G401 (cell line): ENCODE measurements at regions not wholly inside any gene's neighbourhood (a gene's known extent, or its start where the extent isn't known, plus 50 kb on each side); places are given as distances from the start of the nearest gene placed in this dataset.

Source experiments
- DNase-seq: peaks from one replicate; pipeline ENCODE4 v3.0.0-alpha.2; 2015; ENCODE audit warnings: low spot score
- in situ Hi-C: cut with HindIII; loops from 2 replicates; pipeline ENCODE4 v1.10.0; 2016; ENCODE audit warnings: low sequenced_read_pairs, mixed read lengths

DNA sequence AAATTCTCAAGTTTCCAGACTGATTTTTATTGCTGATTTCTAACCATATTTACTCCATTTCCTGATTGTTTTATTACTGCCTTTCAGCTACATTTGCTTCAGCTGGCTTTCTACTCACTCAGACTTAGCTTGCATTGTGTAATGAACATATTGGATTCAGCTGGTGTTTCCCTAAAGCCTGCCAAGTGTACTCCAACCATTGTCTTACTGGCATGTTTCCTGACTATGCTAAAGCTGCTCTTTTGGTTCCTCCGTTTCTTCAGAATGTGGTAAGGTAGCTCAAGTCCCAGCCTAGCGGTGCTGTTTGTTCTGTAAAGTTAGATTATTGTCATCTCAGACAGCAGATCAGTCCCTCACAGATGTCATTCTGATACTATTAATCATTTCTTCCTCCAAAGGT lies 53.1 kb upstream of the GLRA2 start:
- in situ Hi-C loops, result no loop called here
- peak; percentile 58 for DNase-seq

DNA sequence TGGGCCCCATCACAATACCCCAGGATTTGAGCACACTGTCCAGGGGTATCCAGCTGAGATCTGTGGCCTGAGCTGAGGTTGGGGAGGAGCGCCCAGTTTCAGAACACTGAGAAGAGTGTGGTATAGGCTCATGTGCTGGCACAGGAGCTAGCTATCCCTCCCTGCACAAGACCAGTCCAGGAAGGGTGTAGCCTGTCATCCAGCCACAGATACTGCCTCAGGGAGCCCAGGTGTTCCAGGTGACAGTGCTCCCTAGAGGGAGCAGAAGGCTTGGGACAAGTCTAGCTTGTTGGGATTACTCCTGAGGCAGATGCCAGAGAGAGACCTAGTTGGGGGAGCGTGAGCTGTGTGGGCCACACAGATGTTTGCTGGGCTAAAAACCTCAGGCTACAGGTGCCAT lies 79.6 kb upstream of the GLRA2 start:
- in situ Hi-C loops, result no loop called here
- DNase-seq, result no peak

DNA sequence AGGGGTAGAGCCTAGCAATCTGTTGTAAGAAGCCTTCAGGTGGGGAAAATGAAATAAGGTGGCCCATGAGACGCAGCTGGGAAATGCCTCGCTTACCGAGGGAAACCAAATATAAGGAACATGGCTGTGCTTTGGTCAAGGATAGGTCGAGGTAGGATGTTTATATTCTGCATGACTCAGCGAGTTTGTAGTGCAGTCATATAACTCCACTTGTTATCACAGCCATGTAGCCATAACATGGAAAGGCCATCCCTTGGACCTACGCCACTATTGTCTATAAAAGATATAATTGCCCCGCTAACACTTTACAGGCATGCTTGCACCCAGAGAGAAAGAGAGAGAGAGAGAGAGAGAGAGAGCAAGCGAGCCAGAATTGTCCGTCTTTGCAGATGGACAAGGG lies 80.9 kb upstream of the GLRA2 start:
- in situ Hi-C loops, result no loop called here
- no peak for DNase-seq

DNA sequence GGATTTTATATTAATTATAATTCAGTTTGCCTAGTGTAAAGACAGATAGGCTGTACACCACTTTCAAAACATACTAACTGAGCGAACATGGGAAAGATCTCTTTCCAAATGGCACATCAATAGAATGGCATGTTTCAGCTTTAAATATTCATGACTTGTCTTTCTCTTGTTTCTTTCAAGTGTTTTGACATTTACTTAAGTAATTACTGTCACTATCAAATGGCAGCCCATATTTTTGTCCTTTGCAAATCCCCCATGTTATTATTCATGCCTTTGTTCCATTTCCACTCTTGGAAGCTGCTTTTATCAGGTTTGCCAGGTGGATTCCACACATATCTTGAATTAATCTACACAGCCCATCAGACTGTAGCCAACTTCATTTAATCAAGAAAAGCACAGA lies 89.2 kb upstream of the GLRA2 start:
- in situ Hi-C loops, result no loop called here

DNA sequence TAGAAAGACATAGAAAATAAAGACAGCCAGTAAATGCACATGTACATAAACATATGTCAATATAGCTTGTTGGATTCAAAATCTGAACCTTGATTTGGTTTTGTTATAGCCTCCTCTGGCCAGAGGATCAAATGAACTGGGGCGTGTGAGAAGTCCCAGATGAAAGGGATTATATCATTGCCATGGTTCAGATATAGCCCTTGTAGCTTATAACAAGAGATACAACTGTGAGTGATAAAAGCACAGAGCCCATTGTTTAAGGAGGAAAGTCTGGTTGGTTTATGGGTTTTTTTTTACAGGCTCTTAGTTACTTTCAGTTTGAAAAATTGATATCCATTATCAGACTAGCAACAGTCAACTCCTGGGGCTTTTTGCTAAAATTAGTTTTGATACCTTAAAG lies 101.7 kb upstream of the GLRA2 start:
- no peak for DNase-seq
- in situ Hi-C loops, result no loop called here

More for the DNA sequence above, 89.2 kb upstream of the GLRA2 start:
- DNase-seq, result no peak

DNA sequence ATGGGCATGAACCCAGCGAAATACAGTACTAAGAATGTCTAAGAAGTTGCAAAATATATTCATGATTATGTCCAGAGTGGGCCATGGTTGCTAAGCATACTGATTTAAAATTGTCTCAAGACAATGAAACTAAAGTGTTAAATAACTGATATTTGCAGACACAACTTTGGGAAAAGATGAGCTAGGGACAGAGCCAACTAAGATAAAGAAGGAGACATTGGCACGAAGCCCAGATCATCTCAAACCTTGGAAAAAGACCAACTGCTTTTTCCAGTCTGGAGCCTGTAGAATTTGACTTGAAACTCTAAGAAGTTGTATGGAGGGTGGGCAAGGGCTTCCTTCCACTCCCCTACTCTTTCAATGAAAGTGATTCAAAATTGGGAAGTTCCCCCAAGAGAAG lies 108.5 kb upstream of the GLRA2 start:
- DNase-seq, result no peak
- in situ Hi-C loops, result no loop called here

DNA sequence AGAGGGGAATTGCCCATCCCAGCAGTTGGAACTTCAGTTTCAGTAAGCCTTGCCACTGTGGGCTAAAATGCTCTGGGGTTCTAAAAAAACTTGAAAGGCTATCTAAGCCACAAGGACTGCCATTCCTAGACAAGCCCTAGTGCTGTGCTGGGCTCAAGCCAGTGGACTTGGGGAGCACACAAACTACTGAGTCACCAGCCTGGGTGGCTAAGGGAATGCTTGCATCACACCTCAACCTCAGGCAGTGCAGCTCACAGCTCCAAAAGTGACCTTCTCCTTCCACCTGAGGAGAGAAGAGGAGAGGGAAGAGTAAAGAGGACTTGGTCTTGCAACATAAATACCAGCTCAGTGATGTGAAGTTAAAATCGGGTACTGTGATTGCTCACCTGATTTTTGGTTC lies 116.7 kb upstream of the GLRA2 start:
- in situ Hi-C loops, result no loop called here

DNA sequence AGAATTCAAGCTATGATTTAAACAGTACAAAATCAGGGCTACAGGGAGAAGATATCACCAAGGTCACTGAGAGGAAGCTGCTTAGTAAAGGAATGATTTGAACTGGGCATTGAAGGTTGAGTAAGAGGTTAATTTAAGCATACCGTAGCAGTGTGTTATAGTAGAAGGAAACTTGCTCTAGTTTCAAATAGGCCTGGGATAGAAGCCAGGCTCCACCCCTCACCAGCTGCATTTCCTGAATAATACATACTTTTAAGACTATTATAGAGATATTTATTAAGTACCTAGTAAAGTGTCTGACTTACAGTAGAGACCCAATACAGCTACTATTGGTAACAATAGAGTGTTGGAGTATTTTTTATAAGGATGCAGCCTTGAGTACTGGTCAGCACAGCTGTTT lies 118.0 kb upstream of the GLRA2 start:
- in situ Hi-C loops, result no loop called here
- DNase-seq, result no peak

More for the DNA sequence above, 116.7 kb upstream of the GLRA2 start:
- DNase-seq, result no peak

DNA sequence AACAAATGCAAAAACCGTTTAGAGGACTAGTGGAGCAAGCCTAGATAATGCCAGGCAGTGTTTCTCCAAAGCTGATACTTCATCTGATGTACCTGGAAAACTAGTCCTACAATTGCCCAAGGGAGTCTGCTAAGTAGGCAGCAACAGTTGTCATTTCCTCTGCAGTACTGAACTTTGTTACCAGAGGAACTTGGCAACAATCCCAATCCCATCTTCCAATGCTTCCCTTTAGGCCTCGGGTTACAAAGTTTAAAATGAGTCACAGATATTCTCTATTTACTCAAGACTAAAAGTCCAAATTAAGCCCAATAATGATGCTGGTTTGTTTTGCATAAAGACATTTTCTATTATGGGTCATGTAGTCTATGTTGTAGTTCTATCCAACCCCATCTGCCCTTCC lies 120.0 kb upstream of the GLRA2 start:
- in situ Hi-C loops, result no loop called here
- DNase-seq, result no peak

DNA sequence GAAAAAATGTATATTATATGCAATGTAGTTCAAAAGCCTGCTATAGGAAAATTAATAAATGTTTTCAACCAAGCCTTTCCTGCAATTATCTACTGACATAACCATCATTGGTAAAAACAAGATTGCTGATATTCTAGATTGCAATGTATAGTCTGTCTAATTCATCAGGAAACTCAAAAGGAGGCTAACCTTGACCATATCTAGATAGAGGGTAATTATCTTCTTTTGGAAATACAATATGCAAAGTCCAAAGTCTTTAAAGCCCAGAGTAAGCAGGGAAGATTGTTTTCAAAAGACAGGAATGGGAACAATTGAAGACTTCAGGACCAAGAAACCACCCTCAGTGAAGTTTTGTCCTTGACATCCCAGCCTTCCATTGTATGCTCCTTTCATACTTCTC lies 123.1 kb upstream of the GLRA2 start:
- in situ Hi-C loops, result no loop called here
- DNase-seq, result no peak

DNA sequence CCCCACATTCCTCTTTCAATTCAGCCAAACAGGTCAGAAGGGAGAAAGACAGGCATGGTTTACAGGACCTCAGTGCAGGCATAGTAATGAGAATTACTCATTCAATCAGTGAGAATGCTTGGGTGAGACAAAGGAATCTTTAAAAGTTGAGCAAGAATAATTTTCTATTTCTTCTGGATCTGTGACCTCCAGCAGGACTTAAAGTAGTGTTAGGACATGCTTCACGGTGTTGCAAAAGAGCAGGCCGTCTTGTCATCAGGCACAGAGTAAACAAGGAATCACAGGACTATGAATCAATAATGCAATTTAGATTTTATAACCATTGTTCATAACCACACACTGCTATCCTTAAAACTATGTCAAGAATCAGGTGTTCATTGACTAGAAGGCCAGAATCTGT lies 130.6 kb upstream of the GLRA2 start:
- no peak for DNase-seq

DNA sequence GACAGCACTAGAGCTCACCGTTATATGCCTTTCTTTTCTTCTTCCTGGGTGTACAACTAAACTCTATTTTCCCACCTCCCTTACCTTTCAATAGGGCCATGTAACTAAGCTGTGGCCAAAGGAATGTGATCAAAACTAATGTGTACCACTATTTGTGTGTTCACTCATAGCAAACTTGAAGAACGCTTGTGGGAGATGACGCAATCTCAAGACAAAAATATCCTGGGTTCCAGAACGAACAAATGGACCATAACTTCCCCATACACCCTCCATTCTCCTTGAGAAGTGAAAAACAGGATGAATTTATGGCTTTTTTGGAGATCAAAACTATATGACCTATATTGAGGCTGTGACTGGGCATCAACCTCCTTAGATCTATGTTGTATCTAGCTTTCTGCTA lies 139.7 kb upstream of the GLRA2 start:
- no peak for DNase-seq
- in situ Hi-C loops, result no loop called here

More for the DNA sequence above, 130.6 kb upstream of the GLRA2 start:
- in situ Hi-C loops, result no loop called here

DNA sequence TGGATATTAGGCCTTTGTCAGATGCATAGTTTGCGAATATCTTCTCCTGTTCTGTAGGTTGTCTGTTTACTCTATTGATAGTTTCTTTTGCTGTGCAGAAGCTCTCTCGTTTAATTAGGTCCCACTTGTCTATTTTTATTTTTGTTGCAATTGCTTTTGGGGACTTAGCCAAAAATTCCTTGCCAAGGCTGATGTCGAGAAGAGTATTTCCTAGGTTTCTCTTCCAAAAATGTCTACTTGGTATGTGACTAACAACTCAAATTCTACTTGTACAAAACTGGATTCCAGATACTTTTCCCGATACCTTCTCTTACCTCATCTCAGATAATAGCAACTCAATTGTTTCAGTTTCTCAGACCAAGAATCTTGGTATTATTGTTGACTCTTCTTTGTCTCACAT lies 142.4 kb upstream of the GLRA2 start:
- peak; percentile 0 for DNase-seq
- in situ Hi-C loops, result no loop called here

DNA sequence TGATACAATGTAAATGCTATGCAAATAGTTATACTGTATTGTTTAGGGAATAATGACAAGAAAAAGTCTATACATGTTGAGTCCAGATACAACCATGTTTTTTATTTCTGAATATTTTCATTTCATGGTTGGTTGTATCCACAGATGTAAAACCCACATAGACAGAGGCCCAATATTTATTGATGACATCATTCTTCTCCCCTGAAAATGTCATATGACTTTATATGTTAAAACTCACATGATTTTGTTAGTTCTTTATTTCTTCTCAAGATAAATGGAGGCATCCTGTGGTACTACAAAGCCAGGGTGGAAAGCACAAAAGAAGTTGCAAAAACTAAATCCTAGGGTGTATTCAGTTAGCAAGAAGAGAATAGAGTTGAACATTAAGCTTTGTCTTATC lies 149.3 kb upstream of the GLRA2 start:
- no peak for DNase-seq
- in situ Hi-C loops, result no loop called here

DNA sequence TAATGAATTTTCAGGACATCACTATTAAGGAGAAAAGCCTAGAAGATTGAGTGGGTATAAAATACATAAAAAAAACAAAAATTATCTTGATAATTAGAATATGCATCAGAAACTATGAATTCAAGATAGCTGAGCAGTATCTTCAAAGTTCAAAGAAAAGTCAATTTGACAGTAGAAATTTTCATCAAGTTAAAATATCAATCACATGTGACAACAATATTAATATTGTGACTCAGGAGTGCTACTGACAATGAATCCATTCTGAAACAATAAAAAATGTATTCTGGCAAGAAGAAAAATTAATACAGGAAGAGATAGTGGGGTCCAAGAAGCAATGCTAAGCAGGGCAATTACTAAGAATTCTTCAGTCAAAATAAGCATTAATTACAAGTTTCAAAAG lies 151.9 kb upstream of the GLRA2 start:
- DNase-seq, result no peak
- in situ Hi-C loops, result no loop called here

DNA sequence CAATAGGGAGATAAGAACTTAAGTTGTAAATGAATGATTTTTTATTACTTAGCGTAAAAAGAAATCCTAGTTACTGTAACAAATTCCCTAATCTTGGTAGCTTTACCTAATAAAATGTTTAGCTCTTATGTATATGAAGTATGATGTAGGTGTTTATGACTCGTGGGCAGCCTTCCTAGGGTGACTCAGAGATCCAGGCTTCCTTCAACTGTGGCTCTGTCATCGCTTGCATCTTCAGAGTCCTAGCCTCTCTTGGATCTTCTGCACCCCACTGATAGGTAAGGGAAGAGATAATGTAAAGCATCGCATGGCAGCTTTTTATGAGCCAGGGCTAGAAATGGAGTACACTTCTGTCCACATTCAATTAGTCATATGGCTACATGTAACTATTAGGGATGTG lies 165.6 kb upstream of the GLRA2 start:
- no peak for DNase-seq
- in situ Hi-C loops, result no loop called here

DNA sequence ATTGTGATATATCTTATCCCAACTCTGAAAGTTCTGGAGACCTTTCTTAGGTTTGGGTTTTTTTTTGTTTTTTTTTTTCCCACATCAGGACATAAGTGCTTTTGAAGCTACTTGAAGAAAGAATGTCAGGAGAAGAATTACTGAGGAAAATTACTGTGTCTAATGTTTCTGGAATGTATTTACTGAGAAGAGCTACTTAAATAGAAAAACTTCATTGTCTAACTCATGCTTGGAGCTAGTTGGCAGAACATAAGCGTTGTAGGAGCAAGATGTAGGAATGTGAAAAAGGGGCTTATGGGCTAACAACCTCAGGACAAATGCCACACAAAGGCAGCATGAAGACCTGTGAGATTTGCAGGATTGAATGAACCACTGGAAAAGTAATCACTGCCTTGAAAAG lies 166.6 kb upstream of the GLRA2 start:
- in situ Hi-C loops, result no loop called here
- DNase-seq, result no peak

DNA sequence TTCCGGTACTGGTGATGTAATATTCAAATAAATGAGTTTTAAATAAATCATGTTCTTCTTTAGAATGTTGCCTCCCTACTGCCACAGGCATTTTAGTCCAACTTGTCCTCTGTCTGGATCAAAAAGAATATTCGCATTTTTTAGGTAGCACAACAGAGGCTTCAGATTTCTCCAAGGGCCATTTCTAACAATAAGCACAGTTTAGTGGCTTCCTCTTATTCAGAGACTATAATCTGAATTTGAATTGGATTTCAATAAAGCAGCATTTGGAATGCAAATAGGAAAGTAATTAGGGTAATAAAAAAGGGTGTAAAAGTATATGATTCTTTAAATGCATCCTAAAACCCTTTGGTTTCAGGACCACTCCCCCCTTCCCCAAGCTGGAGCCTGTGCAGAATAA lies 167.9 kb upstream of the GLRA2 start:
- DNase-seq, result no peak
- in situ Hi-C loops, result no loop called here

DNA sequence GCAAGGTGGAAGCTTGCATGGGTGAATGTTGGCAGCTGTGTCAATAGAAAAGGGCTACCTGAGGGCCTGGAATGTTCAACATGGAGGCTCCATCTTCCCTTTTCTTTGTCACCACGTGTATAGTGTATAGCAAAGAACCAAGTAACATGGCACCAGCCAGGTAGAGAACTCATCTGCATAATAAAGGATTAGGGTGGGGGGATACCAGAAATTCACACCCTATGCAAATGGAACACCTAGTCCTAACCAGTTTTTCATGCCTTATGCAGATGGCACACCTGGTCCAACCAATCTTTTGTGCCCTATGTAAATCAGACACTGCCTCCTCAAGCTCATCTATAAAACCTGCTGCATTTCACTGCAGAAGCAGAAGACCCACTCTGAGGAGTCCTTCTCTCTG lies 169.6 kb upstream of the GLRA2 start:
- no peak for DNase-seq

DNA sequence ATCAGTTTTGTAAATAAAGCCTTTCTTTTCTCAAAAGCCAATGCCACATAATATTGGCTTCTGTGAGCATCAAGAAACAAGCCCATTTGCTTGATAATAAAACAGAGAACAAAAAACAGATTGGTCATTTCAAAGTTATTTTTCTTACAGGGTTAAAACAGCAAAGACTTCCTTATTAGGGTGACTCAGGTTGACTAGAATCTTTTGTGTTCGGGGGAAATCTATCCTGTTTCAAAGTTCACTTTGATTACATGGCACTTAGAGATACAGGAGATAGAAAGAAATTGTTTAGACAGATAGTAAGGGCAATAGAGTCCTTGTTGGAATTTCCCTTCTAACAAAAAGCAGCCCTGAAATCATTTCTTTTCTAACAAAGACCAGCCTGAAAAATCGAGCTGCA lies 170.0 kb upstream of the GLRA2 start:
- in situ Hi-C loops, result no loop called here
- no peak for DNase-seq

More for the DNA sequence above, 169.6 kb upstream of the GLRA2 start:
- in situ Hi-C loops, result no loop called here

DNA sequence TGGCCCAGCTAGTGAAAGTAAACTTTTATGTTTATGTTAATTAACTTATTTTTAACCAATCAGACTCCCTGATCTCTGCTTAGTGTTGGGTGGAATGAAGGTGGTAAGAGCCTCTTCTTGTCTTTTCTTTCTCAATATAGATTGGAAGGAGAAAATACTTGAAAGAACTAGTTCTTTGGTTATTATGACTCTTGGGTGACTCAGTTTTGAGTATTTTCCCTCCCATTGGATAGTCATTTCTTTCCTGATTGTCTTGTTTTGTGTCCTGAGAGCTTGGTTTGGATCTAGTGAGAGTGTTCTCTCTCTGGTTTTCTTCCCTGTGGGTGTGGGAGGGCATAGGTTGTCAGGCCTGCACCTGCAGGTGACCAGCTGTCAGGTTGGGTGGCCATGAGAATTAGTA lies 172.0 kb upstream of the GLRA2 start:
- no peak for DNase-seq
- in situ Hi-C loops, result no loop called here

DNA sequence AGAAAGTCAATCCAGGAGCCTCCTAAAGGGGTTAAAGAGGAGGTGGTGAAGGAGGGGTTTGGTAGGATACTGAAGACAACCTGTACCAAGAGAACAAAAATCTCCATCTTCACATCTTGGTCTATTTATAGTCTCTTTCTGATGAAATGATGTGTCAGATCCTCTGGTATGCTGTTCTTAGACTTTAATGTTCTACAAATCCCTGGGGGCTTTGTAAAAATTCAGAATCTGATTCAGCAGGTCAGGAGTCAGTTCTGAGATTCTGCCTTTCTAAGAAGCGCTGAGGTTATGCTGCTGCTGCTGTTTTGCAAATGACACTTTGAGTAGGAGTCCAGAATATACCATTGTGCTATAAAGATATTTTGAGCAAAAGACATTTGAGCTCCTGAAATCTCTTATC lies 172.9 kb upstream of the GLRA2 start:
- DNase-seq, result no peak
- in situ Hi-C loops, result no loop called here
